HG03342 (cell line): ENCODE measurements at regions not wholly inside any gene's neighbourhood (a gene's known extent, or its start where the extent isn't known, plus 50 kb on each side); places are given as distances from the start of the nearest gene placed in this dataset.
"Not testable (repeated sequence)": the region's sequence is repeated elsewhere in the genome, so short reads cannot be mapped to it uniquely, and the experiment has no call there.

Experiments used
- ATAC-seq: cut with Tn5 transposase; IDR thresholded peaks from one replicate; pipeline ENCODE4 v1.9.1; 2021; ENCODE audit warnings: mild to moderate bottlenecking, moderate library complexity; ENCODE audit not compliant: unreplicated experiment

GRCh38 chr5:98330871-98331270, 442.6 kb upstream of the RGMB start:
- no peak for ATAC-seq

- no peak for ATAC-seq
Measured at GRCh38 chr5:98333921-98334320, 439.5 kb upstream of the RGMB start.

GRCh38 chr5:98334946-98335345, 438.5 kb upstream of the RGMB start:
- ATAC-seq = no peak

DNA sequence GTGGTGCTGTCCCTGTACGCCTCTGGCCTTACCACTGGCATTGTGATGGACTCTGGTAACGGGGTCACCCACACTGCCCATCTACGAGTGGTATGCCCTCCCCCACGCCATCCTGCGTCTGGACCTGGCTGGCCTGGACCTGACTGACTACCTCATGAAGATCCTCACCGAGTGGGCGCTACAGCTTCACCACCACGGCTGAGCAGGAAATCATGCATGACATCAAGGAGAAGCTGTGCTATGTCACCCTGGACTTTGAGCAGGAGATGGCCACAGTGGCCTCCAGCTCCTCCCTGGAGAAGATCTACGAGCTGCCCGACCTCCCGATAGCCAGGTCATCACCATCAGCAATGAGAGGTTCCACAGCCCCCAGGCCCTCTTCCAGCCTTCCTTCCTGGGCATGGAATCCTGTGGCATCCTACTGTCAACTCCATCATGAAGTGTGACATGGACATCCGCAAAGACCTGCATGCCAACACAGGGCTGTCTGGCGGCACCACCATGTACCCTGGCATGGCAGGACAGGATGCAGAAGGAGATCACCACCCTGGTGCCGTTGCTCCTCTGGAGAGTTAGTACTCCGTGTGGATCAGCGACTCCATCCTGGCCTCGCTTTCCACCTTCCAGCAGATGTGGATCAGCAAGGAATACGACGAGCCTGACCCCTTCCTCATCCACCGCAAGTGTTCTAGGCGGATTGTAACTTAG, 434.2 kb upstream of the RGMB start:
- ATAC-seq = no peak

DNA sequence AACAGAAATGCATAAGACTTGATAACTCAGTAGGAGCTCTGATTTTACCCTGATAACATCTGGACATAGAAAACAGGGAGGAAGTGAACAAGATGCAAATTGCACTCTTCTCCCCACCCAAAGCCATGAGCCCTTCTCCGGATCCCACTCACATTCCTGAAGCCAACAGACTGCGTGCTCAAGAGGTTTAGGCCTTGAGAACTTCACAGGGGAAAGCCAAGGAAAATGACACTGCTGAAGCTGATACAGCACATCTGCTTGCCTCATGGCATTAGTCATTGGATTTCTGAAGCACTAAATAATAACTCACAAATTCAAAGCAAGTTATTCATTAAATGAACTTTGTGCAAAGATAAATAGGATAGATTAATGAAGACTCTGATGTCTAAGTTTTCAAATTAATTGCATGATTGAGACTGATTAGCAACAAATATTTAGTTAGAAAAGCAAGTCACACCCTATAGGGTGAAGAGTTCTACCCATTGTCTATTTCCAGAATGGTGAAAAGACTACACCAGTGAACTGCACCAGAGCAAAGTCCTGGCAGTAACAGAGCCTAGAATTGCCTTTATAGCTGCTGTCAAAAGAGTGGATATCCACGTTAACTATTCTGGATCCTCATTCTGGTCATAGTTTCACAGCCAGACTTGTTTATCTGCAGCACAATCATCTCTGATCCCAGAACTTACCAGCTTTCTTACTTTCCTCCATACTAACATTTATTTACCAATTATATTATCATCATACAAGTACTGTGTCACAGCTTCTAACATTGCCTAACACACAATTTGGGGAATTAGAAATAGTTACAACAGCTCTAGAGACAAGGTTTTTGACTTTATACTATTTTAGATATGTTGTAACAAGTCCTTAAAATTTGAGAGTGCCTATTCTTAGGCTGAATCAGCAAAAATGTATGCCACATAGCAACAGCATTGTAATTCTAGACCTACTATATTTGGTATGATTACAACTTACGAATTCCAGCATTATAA, 432.1 kb upstream of the RGMB start:
- ATAC-seq = no peak

DNA sequence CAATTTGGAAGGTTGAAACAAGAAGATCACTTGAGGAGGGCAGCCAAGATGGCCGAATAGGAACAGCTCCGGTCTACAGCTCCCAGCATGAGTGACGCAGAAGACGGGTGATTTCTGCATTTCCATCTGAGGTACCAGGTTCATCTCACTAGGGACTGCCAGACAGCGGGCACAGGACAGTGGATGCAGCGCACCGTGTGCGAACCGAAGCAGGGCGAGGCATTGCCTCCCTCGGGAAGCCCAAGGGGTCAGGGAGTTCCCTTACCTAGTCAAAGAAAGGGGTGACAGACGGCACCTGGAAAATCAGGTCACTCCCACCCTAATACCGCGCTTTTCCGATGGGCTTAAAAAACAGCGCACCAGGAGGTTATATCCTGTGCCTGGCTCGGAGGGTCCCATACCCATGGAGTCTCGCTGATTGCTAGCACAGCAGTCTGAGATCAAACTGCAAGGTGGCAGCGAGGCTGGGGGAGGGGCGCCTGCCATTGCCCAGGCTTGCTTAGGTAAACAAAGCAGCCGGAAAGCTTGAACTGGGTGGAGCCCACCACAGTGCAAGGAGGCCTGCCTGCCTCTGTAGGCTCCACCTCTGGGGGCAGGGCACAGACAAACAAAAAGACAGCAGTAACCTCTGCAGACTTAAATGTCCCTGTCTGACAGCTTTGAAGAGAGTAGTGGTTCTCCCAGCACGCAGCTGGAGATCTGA, 430.4 kb upstream of the RGMB start:
- not testable (repeated sequence) for ATAC-seq

DNA sequence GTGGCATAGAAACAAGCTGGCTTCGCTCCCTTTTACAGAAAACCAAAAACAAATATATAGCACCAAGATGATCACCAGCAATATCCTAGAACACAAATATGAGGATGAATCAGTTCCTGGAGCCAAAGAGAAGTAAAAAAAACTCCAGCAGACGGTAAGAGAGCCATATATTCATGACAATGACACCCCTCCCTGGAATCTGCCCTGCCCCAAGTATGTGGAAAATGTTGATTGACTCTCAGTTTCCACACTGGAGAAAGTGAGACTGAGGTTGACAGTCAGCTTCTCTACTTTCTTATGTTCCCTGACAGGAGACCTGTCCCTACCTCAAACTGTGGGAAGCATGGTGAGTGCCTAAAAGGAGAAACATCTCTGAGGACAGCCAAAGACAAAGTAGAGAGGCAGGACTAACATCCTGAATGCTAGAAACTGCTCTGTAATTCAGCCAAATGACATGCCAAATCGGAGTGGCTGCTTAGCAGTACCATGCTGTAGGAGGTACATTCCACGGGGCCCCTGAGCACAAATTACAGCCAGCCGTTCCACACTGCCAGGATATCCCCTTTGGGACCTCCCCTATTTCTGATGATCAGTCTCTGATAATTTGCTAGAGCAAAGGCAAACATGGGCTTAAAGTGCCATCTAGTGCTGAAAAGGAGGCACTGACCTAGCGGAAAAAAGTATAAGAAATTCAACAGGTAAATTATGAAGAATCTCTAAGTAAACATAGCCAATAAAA, 424.0 kb upstream of the RGMB start:
- ATAC-seq = no peak

- no peak for ATAC-seq
Measured at GRCh38 chr5:98349990-98350365, 423.5 kb upstream of the RGMB start.

GRCh38 chr5:98354922-98355321, 418.5 kb upstream of the RGMB start:
- ATAC-seq = no peak

GRCh38 chr5:98360548-98360947, 412.9 kb upstream of the RGMB start:
- ATAC-seq = no peak

DNA sequence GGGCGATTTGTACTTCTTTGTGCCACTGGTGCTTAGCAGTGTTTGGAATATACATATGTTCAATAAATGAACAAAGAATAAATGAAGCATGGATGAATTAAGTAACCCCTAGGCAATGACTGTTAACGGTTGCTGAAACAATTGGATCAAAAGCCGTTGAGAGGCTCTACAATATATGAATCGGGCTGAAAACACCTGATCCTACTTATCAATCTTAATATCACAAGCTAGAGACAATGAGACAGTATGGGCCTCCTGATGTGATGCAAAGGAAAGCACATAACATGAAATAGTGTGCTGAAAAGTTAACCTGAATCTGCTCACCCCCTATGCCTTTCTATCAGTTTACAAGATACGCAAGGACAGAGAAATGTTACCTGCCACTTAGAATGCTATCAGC, 410.3 kb upstream of the RGMB start:
- ATAC-seq = no peak

- no peak for ATAC-seq
Measured at GRCh38 chr5:98364549-98364948, 408.9 kb upstream of the RGMB start.

DNA sequence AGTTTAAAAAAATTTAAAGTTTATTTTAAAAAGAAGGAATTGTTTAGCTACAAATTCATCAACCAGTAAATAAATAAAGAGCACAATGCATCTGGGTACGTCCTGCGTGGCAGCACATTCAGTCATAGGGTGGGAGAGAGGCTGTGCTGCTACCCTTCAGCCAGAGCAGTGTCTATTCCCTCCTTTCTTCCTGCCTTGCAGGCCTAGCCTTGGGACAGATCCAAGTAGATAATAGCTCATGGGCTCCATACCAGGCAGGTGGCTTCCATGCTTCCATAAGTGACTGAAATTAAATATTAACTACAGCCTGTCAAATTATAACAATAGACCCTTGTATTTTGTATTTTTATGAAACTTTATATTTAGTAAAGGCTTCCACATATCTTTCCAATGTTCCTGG, 408.3 kb upstream of the RGMB start:
- no peak for ATAC-seq

DNA sequence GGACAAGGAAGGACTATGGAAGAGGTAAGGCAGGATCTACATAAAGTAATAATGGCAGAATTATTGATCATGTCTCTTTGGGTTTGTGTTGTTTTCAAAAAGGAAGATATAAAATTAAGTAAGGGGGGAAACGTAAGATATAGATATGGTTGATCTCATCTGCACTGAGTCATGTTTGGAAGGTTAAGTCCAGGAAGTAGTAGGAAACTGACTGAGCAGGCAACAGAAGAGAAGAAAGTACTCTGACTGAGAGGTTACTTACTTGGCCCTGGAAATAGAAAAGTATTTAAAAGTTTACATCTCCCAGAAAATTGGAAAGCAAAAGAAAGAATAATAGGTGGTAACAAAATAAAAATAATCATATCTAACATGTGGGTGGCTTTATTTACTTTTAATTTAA, 405.3 kb upstream of the RGMB start:
- no peak for ATAC-seq

DNA sequence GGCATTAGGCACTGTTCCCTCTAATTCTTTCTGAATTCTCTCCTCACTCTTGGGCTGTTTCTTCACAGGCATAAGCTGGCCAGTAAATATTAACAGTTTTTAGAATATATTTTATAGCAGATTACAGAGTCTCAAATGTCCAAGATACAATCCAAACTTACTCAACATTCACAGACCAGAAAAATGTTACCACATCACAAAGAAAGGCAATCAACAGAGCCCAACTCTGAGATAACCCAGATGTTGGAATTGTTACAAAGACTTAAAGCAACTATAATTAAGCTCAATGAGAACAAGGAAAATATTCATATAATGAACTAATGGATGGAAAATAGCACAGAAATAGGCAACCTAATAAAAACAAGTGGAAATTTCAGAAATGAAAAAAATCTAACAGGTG, 401.1 kb upstream of the RGMB start:
- ATAC-seq = no peak

- no peak for ATAC-seq
Measured at GRCh38 chr5:98391921-98392625, 381.4 kb upstream of the RGMB start.

GRCh38 chr5:98393205-98393604, 380.3 kb upstream of the RGMB start:
- ATAC-seq = not testable (repeated sequence)

- ATAC-seq = no peak
Measured at GRCh38 chr5:98397081-98397480, 376.4 kb upstream of the RGMB start.

DNA sequence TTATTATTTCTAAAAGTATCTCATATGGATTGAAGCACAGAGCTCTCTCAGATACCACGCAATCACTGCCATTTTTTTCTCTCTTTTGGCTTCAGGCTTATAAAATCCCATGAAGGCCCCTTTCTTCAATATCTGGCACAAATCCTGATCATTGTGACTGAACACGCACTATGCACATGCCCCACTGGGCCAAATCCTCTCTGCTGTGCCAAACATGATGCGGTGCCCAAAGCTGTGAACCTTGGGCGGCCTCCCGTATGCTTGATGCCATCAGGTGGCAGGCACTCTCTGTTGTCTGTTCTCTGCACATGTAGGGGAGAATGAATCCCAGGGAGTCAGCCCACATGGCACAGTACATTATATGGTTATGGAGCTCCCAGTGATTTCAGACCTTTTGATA, 375.0 kb upstream of the RGMB start:
- ATAC-seq = no peak

DNA sequence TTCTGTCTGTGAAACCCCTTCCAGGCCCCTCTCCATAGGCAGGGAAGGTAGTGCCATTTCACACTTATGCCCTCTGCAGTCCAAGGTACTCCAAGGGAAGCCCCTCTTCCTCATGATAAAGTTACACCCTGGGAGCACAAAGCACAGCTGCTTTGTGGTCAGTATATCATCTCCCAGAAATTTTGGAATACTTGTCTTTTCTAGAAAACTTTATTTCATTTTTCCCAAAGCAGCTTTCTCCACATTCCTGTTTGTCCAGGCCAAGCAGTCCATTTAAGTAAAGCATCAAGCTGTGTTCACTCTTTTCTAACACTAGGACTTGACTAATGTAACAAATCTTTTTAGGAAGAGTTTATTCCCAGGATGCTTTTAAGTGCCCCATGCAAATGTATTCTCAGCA, 371.8 kb upstream of the RGMB start:
- ATAC-seq = no peak
